Astrocyte (in vitro differentiated cells and primary cell): ENCODE measurements at regions not wholly inside any gene's neighbourhood (a gene's known extent, or its start where the extent isn't known, plus 50 kb on each side); places are given as distances from the start of the nearest gene placed in this dataset.
A peak's percentile ranks its signal among the peaks of the same experiment; 100 is the strongest.

Experiments
- DNase-seq: peaks from one replicate; pipeline ENCODE4 v3.0.0-alpha.2; 2010; ENCODE audit warnings: low read depth
- FAIRE-seq: peaks from 2 replicates; lab custom pipeline; 2011; peaks lifted over from hg19 to GRCh38; lab: Jason Lieb, UNC
- H2AFZ ChIP-seq: 2 replicates; pipeline ENCODE4 v1.6.0; 2012; ENCODE audit warnings: low read depth, low read length, inconsistent platforms
- H3K27ac ChIP-seq: 2 replicates; pipeline ENCODE4 v1.5.1; 2011; ENCODE audit warnings: low read depth, low read length, inconsistent platforms
- H3K27me3 ChIP-seq: 2 replicates; pipeline ENCODE4 v1.6.0; 2011; ENCODE audit warnings: low read length, inconsistent platforms; ENCODE audit not compliant: insufficient read depth
- H3K36me3 ChIP-seq: 2 replicates; pipeline ENCODE4 v1.5.1; 2011; ENCODE audit warnings: low read length, inconsistent platforms; ENCODE audit not compliant: insufficient read depth
- H3K4me1 ChIP-seq: 2 replicates; pipeline ENCODE4 v1.5.1; 2011; ENCODE audit warnings: low read length, inconsistent platforms; ENCODE audit not compliant: insufficient read depth
- H3K4me2 ChIP-seq: 2 replicates; pipeline ENCODE4 v1.6.0; 2012; ENCODE audit warnings: low read length, inconsistent platforms
- H3K4me3 ChIP-seq: 2 replicates; pipeline ENCODE4 v1.5.1; 2011; ENCODE audit warnings: low read depth, mild to moderate bottlenecking, low read length, inconsistent platforms; ENCODE audit not compliant: insufficient read depth
- H3K79me2 ChIP-seq: 2 replicates; pipeline ENCODE4 v1.6.0; 2012; ENCODE audit warnings: mild to moderate bottlenecking, low read length, inconsistent platforms; ENCODE audit not compliant: insufficient read depth
- H3K9ac ChIP-seq: 2 replicates; pipeline ENCODE4 v1.6.0; 2012; ENCODE audit warnings: mild to moderate bottlenecking, low read length, inconsistent platforms
- H3K9me3 ChIP-seq: 2 replicates; pipeline ENCODE4 v1.5.1; 2012; ENCODE audit warnings: low read depth, mild to moderate bottlenecking, low read length, inconsistent platforms; ENCODE audit not compliant: insufficient read depth
- H4K20me1 ChIP-seq: 2 replicates; pipeline ENCODE4 v1.6.0; 2012; ENCODE audit warnings: low read length, inconsistent platforms; ENCODE audit not compliant: insufficient read depth
- H3K27ac Mint-ChIP-seq: one replicate; pipeline ENCODE4 v1.8.0; 2021; ENCODE audit warnings: mild to moderate bottlenecking, mixed read lengths; ENCODE audit not compliant: unreplicated experiment
- H3K27me3 Mint-ChIP-seq: one replicate; pipeline ENCODE4 v1.8.0; 2021; ENCODE audit warnings: low read depth, mixed read lengths; ENCODE audit not compliant: unreplicated experiment
- H3K36me3 Mint-ChIP-seq: one replicate; pipeline ENCODE4 v1.8.0; 2021; ENCODE audit warnings: low read depth, mixed read lengths; ENCODE audit not compliant: unreplicated experiment
- H3K4me1 Mint-ChIP-seq: one replicate; pipeline ENCODE4 v1.8.0; 2021; ENCODE audit warnings: low read depth, mixed read lengths; ENCODE audit not compliant: unreplicated experiment
- H3K4me3 Mint-ChIP-seq: one replicate; pipeline ENCODE4 v1.8.0; 2021; ENCODE audit warnings: mild to moderate bottlenecking, moderate library complexity, mixed read lengths; ENCODE audit not compliant: unreplicated experiment
- H3K9me3 Mint-ChIP-seq: one replicate; pipeline ENCODE4 v1.8.0; 2021; ENCODE audit warnings: mild to moderate bottlenecking, mixed read lengths; ENCODE audit not compliant: unreplicated experiment
- EZH2 ChIP-seq: IDR thresholded peaks from 2 replicates; pipeline ENCODE4 v1.6.1; 2012; ENCODE audit warnings: mild to moderate bottlenecking, low read length, inconsistent platforms; ENCODE audit not compliant: insufficient read depth
- TF ChIP-seq, protein P1 (sequence below): IDR thresholded peaks from 2 replicates; pipeline ENCODE4 v1.5.1; 2011; ENCODE audit warnings: low read depth, mild to moderate bottlenecking, inconsistent platforms, low read length, moderate library complexity; ENCODE audit not compliant: insufficient read depth

DNA sequence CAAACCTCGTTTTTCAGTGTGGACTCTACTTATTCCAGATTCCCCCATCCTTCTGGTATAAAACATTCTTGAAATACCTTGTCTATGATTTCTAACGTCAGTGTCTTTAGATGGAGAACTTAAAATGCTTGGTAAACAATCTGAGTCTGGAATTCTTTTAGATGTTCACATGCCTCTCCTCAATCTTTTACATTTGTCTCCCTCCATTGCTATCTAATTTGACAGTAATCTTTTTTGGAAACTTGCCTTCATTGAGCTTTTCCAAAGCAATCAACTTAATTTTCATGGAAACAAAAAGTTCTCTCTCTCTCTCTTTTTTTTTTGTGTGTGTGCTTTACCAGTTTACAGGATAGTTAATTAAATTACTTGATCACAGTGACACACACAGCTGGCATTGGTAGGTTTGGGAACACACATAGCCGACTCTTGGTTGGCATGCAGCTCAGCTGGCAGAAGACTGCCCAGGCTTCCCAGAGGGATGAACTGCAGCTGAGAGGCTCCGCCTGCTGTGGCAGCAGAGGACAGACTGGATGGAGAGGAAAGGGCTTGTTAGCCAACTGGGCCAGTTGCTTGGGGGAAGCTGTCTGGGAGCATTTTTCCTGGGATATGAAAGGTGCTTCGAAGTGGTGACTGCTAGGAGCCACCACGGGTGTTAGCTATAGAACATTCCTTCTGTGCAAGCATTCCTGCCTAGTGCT lies 271.3 kb downstream of the ZSWIM6 start:
- Histone ChIP-seq H3K27ac (no peak overlapping the region), H3K4me1 (no peaks in the 10 kb centered on the region), H2AFZ (no peak overlapping the region), H3K9me3 (no peaks in the 10 kb centered on the region), H3K36me3 (no peaks in the 10 kb centered on the region), H3K79me2 (no peaks in the 10 kb centered on the region), H3K4me3 (no peak overlapping the region), H4K20me1 (no peaks in the 10 kb centered on the region), H3K27me3 (no peaks in the 10 kb centered on the region), H3K9ac (no peak overlapping the region), H3K4me2 (no peak overlapping the region)
- peak; percentile 41 for DNase-seq
- Mint-ChIP-seq H3K4me3 (no peak overlapping the region), H3K27me3 (peaks cover 5% of the 10 kb centered on the region), H3K9me3 (peaks cover 4% of the 10 kb centered on the region), H3K4me1 (peaks cover 21% of the 10 kb centered on the region), H3K36me3 (no peaks in the 10 kb centered on the region), H3K27ac (peak overlapping the region; percentile 59)
- FAIRE-seq, result no peak
- TF ChIP-seq, protein P1, sequence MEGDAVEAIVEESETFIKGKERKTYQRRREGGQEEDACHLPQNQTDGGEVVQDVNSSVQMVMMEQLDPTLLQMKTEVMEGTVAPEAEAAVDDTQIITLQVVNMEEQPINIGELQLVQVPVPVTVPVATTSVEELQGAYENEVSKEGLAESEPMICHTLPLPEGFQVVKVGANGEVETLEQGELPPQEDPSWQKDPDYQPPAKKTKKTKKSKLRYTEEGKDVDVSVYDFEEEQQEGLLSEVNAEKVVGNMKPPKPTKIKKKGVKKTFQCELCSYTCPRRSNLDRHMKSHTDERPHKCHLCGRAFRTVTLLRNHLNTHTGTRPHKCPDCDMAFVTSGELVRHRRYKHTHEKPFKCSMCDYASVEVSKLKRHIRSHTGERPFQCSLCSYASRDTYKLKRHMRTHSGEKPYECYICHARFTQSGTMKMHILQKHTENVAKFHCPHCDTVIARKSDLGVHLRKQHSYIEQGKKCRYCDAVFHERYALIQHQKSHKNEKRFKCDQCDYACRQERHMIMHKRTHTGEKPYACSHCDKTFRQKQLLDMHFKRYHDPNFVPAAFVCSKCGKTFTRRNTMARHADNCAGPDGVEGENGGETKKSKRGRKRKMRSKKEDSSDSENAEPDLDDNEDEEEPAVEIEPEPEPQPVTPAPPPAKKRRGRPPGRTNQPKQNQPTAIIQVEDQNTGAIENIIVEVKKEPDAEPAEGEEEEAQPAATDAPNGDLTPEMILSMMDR, result no peak
- no peak for TF ChIP-seq EZH2

DNA sequence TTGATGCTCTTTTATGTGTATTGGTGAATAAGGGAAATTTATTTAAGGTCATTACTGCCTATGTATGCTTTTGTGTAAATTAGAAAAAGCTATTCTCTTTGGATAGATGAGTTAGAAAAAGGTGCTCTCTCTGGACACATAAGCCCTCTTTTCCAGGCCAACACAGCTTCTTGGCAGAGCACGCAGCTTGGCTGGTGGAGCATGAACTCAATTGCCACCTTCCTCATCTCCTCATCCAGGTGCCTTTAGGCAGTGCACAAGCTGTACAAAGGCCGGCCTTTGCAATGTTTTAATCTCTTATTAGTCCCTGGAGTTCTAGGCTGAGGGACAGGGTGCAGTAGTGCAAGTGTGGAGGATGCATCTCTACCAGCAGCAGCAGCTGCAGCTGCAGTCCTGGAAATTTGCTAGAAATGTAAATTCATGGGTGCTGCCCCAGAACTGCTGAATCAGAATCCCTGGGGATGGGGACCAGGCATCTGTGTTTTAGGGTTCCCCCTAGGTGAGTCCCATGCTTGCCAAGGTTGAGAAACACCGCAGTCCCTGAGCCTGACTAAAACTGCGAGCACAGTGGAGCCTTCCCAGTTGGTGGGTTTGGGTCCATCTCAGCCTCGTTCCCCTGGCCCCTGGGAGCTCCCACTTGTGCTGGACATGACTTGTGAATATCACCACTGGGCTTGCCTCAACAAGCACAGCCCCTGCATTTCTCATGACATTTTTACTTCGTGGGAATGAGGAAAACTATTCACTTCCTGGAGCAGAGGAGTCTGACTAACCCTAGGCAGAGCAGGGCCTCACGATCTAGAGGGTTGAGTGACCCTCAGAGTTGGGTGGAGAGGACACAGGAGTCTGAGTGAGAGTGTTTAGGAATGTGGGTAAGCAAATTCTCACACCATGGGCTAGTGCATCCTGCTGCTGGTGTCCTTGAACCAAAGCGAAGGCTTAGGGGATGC lies 272.3 kb downstream of the ZSWIM6 start:
- FAIRE-seq, result no peak
- Histone ChIP-seq H3K9me3 (no peaks in the 10 kb centered on the region), H3K36me3 (no peaks in the 10 kb centered on the region), H4K20me1 (no peaks in the 10 kb centered on the region), H3K4me3 (no peak overlapping the region), H3K27me3 (no peaks in the 10 kb centered on the region), H3K79me2 (no peaks in the 10 kb centered on the region), H3K9ac (no peak overlapping the region), H3K27ac (no peak overlapping the region), H3K4me1 (no peaks in the 10 kb centered on the region), H2AFZ (no peak overlapping the region), H3K4me2 (no peak overlapping the region)
- Mint-ChIP-seq H3K36me3 (no peaks in the 10 kb centered on the region), H3K27me3 (peaks cover 6% of the 10 kb centered on the region), H3K4me3 (no peak overlapping the region), H3K4me1 (peaks cover 21% of the 10 kb centered on the region), H3K27ac (peak overlapping the region; percentile 84), H3K9me3 (peaks cover 4% of the 10 kb centered on the region)
- DNase-seq, result no peak
- TF ChIP-seq EZH2, result no peak
- TF ChIP-seq, protein P1, result no peak
